Skin of body (tissue), 1 donor: ENCODE measurements at regions not wholly inside any gene's neighbourhood (a gene's known extent, or its start where the extent isn't known, plus 50 kb on each side); places are given as distances from the start of the nearest gene placed in this dataset.

ENCODE experiments used
- DNase-seq: peaks from one replicate; lab custom pipeline; 2025; lab: John Stamatoyannopoulos, UW

GRCh38 chr16:55263271-55264250 is 60.4 kb upstream of the IRX6 start:
- no peak for DNase-seq

DNA sequence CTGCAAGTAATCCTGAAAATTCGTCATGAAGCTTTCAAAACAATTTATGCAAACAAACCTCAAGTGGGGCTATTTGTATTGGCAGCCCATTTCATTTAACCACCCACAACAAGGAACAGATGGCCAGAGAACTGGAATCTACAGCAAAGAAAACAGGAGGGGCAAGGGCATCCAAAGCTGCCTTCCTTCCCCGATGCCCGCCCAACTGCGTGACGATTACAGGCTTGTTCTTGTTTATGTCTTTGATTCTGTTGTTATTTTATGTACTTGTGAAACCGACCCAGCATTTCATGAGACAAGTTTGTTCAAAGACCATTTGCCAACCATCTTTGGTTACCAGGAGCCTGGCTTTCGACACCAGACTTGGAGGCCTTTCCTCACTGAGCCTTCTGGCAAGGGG is 59.1 kb upstream of the IRX6 start:
- no peak for DNase-seq

DNA sequence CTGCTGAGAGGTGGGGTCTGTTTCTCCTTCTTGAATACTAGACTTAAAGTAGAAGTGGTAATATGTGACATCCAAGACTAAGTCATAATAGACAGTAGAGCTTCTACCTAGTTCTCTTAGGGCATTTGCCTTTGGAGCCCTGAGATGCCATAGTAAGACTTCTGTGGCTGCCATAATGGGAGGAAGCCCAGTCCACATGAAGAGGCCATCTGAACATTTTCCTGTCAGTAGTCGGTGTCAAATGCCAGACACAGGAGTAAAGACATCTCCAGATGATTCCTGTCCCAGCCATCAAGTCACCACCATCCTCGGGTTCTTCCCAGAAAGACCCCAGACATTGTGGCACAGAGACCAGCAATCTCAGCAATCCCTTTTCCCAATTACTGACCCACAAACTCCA is 58.1 kb upstream of the IRX6 start:
- no peak for DNase-seq

DNA sequence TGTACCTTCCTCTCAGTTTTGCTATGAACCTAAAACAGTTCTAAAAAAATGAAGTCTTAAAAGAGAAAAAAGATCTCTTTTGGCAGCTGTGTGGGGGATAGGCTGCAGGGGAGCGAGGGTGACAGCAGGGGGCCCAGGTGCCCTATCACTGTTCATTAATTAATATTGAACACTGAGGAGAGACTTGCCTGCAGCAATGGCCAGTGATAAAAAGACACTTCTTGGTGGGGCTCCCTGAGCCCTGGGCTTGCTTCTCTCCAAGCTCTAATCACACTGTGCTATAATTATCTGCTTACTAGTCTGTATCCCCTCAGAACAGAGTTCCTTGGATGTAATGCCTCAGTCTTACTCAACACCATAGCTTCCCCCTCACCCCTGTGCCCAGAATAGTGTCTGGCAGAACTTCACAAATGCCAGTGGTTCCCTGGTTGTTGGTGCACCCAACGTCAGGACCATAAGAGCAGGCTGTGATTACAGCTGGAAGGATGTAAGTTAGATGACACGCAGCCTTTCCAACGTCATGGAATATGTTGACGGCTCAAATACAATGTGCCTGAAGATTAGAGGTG is 52.0 kb upstream of the IRX6 start:
- no peak for DNase-seq

GRCh38 chr16:55272744-55273143 is 51.3 kb upstream of the IRX6 start:
- no peak for DNase-seq

DNA sequence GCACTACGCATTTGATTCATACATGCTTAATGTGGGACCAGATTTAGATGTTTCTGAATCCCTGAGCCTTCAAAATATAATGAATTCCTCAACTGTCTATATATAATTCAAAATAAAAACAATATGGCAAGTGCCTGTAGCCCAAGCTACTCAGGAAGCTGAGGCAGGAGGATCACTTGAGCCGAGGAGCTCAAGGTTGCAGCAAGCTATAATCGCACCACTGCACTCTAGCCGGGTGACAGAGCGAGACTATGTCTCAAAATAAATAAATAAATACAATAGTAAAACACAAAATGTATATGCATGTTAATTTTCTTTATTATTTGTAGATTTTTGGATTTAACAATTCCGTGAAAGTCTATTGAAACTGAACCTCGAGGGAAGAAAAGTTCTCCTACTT is 50.6 kb upstream of the IRX6 start:
- DNase-seq: no peak

- DNase-seq: no peak
Measured at GRCh38 chr16:55273959-55274358, 50.0 kb upstream of the IRX6 start.
